Stimulated activated naive CD8-positive, alpha-beta T cell treated with anti-CD3 and anti-CD28 coated beads, Interleukin-15, amount 100 ng/mL, for 72 hours (primary cell): ENCODE measurements at regions not wholly inside any gene's neighbourhood (a gene's known extent, or its start where the extent isn't known, plus 50 kb on each side); places are given as distances from the start of the nearest gene placed in this dataset.
"Not testable (repeated sequence)": the region's sequence is repeated elsewhere in the genome, so short reads cannot be mapped to it uniquely, and the experiment has no call there.

ENCODE experiments used
- ATAC-seq: fragments of 150-1000 bp; cut with Tn5 transposase; 2 replicates; pipeline ENCODE4 v1.10.0; 2021; ENCODE audit warnings: mild to moderate bottlenecking, moderate library complexity
- DNase-seq, 2 donors: peaks; one replicate each; pipeline ENCODE4 v3.0.0; 2021 to 2022
- H3K27ac Mint-ChIP-seq, 2 donors: one replicate each; pipeline ENCODE4 v1.8.0; 2022; ENCODE audit warnings: mild to moderate bottlenecking in 2 of 2, mixed read lengths in 2 of 2, moderate library complexity in 2 of 2
- H3K27me3 Mint-ChIP-seq: one replicate; pipeline ENCODE4 v1.8.0; 2022; ENCODE audit warnings: mixed read lengths
- H3K4me1 Mint-ChIP-seq: one replicate; pipeline ENCODE4 v1.8.0; 2022; ENCODE audit warnings: mild to moderate bottlenecking, mixed read lengths
- H3K4me3 Mint-ChIP-seq, 2 donors: one replicate each; pipeline ENCODE4 v1.8.0; 2022; ENCODE audit warnings: mild to moderate bottlenecking in 2 of 2, mixed read lengths in 2 of 2, moderate library complexity in 1 of 2
- H3K9me3 Mint-ChIP-seq, 2 donors: one replicate each; pipeline ENCODE4 v1.8.0; 2022; ENCODE audit warnings: mixed read lengths in 2 of 2

- peak overlapping the region; percentile 71 to 74 for H3K4me3 Mint-ChIP-seq
- ATAC-seq, result no peak
- DNase-seq, result no peak
- peaks cover 14% of the 10 kb centered on the region for H3K27me3 Mint-ChIP-seq
- H3K9me3 Mint-ChIP-seq, result peaks cover 0 to 6% of the 10 kb centered on the region in 2 donors
- H3K27ac Mint-ChIP-seq, result peak overlapping the region; percentile 79 to 92
- H3K4me1 Mint-ChIP-seq, result peaks cover 15% of the 10 kb centered on the region
These were observed 166.8 kb upstream of the TMEM260 start for GRCh38 chr14:56412468-56413434.

DNA sequence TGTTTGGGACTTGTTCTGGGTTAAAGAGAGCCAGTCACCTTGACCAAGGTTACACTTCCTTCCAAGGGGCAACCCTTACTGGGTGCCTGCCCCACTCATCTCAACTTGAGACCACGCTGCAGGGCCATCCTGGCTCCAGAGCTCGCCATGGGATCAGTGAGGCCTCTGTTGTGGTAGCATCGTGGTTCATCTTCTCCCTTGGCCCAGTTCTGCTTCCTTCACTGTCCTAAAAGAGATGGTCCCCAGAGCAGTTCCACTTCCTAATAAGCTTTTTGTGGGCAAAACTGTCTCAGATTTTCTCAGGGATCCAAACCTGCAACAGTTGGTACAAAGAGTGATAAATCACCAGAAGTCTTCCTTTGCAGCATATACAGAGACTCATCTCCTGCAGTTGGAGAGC lies 165.9 kb upstream of the TMEM260 start:
- Mint-ChIP-seq H3K27ac (no peak overlapping the region), H3K27me3 (peaks cover 7% of the 10 kb centered on the region), H3K9me3 (peaks cover 0 to 6% of the 10 kb centered on the region in 2 donors), H3K4me3 (no peak overlapping the region), H3K4me1 (peaks cover 15% of the 10 kb centered on the region)
- DNase-seq (no peak), ATAC-seq (no peak)

DNA sequence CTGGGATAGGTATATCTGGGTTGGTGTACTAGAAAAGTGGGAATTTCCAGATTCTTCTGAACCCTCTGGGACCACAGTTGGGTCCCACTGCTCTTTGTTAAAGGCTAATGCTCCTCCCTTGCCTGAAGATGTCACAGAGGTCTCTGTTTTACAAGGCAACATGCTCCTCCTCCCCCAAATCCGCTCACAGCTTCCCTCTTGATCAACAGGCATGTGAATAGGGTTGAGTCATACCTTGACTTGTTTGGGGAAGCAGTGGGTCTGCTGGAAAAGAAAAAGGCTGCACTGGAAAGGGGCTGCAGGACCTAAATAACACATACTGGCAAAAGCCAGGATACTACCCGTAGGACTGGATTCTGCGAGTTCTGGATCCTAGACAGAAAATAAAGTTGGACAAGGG lies 165.4 kb upstream of the TMEM260 start:
- no peak for ATAC-seq
- Mint-ChIP-seq H3K9me3 (peaks cover 0 to 6% of the 10 kb centered on the region in 2 donors), H3K4me3 (no peak overlapping the region), H3K27ac (no peak overlapping the region), H3K27me3 (peaks cover 7% of the 10 kb centered on the region), H3K4me1 (peaks cover 15% of the 10 kb centered on the region)
- no peak for DNase-seq

DNA sequence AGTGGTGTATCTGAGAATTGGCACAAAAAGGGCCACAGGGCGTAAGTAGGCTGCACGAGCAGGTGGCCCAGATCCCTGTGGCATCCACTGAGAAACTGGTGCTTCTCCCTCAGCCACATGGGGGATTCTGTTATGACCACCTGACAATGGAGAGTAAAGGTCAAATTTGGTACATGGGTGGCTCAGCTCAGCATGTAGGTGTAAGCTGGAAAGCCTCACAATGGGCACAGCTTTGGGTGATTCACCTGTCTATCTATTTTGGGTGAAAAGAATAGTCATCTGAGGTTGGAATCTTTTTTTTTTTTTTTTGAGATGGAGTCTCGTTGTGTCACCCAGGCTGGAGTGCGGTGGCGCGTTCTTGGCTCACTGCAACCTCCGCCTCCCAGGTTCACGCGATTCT lies 163.4 kb upstream of the TMEM260 start:
- ATAC-seq, result no peak

DNA sequence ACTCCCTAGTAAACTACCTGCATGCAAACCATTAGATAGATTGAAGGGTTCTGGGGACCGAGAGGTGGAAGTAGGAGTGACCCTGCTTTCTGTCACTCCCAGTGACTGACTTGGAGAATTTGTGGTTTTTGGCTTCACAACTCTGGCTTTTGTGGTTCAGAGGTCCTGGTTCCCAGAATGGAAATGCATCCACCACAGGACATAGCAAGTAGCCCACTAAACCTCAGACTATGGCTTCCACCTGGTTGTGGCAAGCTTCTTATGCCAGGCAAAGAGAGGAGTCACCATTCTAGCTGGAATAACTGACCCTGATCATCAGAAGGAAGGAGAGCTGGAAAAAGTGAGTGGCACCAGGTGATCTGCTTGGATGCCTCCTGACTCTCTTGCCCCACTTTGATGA lies 162.4 kb upstream of the TMEM260 start:
- Mint-ChIP-seq H3K4me3 (no peak overlapping the region), H3K4me1 (peaks cover 9% of the 10 kb centered on the region), H3K27ac (no peak overlapping the region), H3K27me3 (no peaks in the 10 kb centered on the region), H3K9me3 (no peaks in the 10 kb centered on the region)
- no peak for ATAC-seq
- no peak for DNase-seq

More for the DNA sequence above, 163.4 kb upstream of the TMEM260 start:
- DNase-seq, result no peak
- H3K9me3 Mint-ChIP-seq, result no peaks in the 10 kb centered on the region
- no peaks in the 10 kb centered on the region for H3K27me3 Mint-ChIP-seq
- peaks cover 15% of the 10 kb centered on the region for H3K4me1 Mint-ChIP-seq
- H3K4me3 Mint-ChIP-seq, result no peak overlapping the region
- no peak overlapping the region for H3K27ac Mint-ChIP-seq

DNA sequence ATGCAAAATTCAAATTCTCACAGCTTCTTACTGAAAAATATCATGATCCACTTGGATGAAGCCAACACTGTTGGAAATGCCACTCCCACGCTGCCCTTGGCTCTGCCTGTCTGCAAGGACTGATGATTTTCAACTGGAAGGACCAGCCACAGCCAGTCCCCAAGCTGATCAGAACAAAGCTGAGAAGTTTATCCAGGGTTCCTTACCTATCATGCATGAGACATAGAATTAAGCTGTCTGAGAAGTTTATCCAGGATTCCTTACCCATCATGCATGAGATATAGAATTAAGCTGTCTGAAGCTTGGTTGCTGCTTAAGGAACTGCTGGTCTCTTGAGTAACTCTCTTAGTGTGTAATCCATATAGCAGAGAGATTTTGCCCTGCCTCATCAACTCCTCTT lies 159.8 kb upstream of the TMEM260 start:
- Mint-ChIP-seq H3K4me3 (no peak overlapping the region), H3K9me3 (no peaks in the 10 kb centered on the region), H3K4me1 (no peaks in the 10 kb centered on the region), H3K27me3 (no peaks in the 10 kb centered on the region), H3K27ac (no peak overlapping the region)
- DNase-seq, result no peak
- ATAC-seq, result no peak

GRCh38 chr14:56422221-56422620 lies 157.4 kb upstream of the TMEM260 start:
- H3K4me3 Mint-ChIP-seq, result no peak overlapping the region
- DNase-seq, result no peak

DNA sequence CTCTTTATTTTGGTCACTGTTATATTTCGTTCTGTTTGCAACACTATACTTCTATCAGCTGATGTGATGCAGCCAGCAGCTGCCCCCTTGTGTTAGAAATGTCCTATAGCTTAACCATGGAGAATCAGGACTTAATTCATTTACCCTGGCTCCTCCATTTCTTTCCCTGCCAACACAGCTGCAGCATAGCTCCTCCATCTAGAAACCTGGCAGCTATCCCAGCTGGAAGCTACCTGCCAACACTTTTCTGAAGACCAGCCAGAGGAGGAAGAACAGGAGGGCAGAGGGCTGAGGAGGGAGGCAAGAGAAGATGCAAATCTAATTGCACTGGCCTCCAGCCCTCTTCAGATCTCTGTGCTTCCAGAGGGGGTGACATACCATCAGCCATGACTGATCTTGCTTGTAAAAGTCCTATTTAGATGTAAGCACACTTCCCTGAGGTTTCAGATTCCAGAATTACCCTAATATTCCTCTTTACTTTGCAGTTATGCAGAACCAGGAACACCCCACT lies 156.8 kb upstream of the TMEM260 start:
- Mint-ChIP-seq H3K27ac (no peak overlapping the region), H3K4me1 (no peaks in the 10 kb centered on the region), H3K27me3 (no peaks in the 10 kb centered on the region), H3K4me3 (no peak overlapping the region), H3K9me3 (no peaks in the 10 kb centered on the region)
- peak; percentile 58 for ATAC-seq
- no peak for DNase-seq

More at GRCh38 chr14:56422221-56422620, 157.4 kb upstream of the TMEM260 start:
- ATAC-seq, result no peak
- H3K27me3 Mint-ChIP-seq, result no peaks in the 10 kb centered on the region
- H3K4me1 Mint-ChIP-seq, result no peaks in the 10 kb centered on the region
- no peak overlapping the region for H3K27ac Mint-ChIP-seq
- H3K9me3 Mint-ChIP-seq, result no peaks in the 10 kb centered on the region

GRCh38 chr14:56423544-56423943 lies 156.1 kb upstream of the TMEM260 start:
- no peaks in the 10 kb centered on the region for H3K9me3 Mint-ChIP-seq
- no peaks in the 10 kb centered on the region for H3K27me3 Mint-ChIP-seq
- no peaks in the 10 kb centered on the region for H3K4me1 Mint-ChIP-seq
- no peak for ATAC-seq
- DNase-seq, result no peak
- H3K27ac Mint-ChIP-seq, result no peak overlapping the region
- no peak overlapping the region for H3K4me3 Mint-ChIP-seq

- DNase-seq (no peak), ATAC-seq (no peak)
- peaks cover 16% of the 10 kb centered on the region for H3K27me3 Mint-ChIP-seq
- no peaks in the 10 kb centered on the region for H3K4me1 Mint-ChIP-seq
- H3K27ac Mint-ChIP-seq, result no peak overlapping the region
- H3K9me3 Mint-ChIP-seq, result no peaks in the 10 kb centered on the region
- no peak overlapping the region for H3K4me3 Mint-ChIP-seq
These were observed 148.6 kb upstream of the TMEM260 start for GRCh38 chr14:56431013-56431412.

- ATAC-seq (no peak), DNase-seq (no peak)
- H3K9me3 Mint-ChIP-seq, result peaks cover 11 to 18% of the 10 kb centered on the region in 2 donors
- H3K4me1 Mint-ChIP-seq, result no peaks in the 10 kb centered on the region
- no peak overlapping the region for H3K27ac Mint-ChIP-seq
- H3K4me3 Mint-ChIP-seq, result no peak overlapping the region
- H3K27me3 Mint-ChIP-seq, result peaks cover 22% of the 10 kb centered on the region
These were observed 129.9 kb upstream of the TMEM260 start for GRCh38 chr14:56449670-56450213.

DNA sequence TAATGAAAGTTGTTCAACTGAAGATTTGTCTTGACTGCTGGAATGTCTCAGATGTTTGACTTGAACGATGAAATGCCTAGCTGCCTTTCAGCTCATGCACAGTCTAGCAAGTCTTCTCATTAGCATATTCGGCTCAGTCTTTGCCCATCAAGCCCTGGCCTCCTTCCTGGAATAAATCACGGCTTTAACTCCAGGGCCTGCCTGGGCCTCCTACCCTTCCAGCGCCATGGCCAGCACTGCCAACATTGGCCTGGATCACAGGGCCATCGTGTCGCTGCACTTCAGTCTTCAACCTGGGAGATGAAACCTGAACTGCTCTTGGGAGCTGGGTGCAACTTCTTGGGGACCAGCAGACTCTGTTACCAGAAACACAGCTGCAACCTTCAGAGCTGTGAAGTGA lies 126.7 kb upstream of the TMEM260 start:
- ATAC-seq, result no peak
- Mint-ChIP-seq H3K27me3 (peaks cover 43% of the 10 kb centered on the region), H3K4me3 (no peak overlapping the region)

DNA sequence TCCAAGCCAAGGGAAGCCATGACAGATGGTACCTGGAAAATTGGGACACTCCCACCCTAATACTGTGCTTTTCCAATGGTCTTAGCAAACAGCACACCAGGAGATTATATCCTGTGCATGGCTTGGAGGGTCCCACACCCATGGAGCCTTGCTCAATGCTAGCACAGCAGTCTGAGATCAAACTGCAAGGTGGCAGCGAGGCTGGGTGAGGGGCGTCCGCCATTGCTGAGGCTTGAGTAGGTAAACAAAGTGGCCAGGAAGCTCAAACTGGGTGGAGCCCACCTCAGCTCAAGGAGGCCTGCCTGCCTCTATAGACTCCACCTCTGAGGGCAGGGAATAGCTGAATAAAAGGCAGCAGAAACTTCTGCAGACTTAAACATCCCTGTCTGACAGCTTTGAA lies 124.9 kb upstream of the TMEM260 start:
- H3K4me3 Mint-ChIP-seq, ATAC-seq, H3K4me1 Mint-ChIP-seq, H3K9me3 Mint-ChIP-seq, H3K27ac Mint-ChIP-seq, DNase-seq: not testable (repeated sequence)
- peaks cover 44% of the 10 kb centered on the region for H3K27me3 Mint-ChIP-seq

More for the DNA sequence above, 126.7 kb upstream of the TMEM260 start:
- DNase-seq, result no peak
- Mint-ChIP-seq H3K4me1 (no peaks in the 10 kb centered on the region), H3K27ac (no peak overlapping the region), H3K9me3 (peaks cover 7 to 14% of the 10 kb centered on the region in 2 donors)

DNA sequence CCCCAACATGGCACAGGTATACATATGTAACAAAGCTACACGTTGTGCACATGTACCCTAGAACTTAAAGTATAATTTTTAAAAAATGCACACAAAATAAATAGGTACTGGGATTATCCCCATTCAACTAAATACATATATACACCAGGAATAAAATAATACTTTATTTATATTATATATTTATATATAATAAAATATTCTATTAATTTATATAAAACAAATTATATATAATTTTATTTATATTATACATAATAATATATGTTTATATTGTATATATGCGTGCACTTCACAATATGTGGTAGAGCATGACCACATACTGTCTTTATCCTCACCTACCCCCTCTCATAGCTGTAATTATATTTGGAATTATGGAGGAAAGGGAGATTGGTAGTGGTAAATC lies 119.1 kb upstream of the TMEM260 start:
- peaks cover 71% of the 10 kb centered on the region for H3K27me3 Mint-ChIP-seq

DNA sequence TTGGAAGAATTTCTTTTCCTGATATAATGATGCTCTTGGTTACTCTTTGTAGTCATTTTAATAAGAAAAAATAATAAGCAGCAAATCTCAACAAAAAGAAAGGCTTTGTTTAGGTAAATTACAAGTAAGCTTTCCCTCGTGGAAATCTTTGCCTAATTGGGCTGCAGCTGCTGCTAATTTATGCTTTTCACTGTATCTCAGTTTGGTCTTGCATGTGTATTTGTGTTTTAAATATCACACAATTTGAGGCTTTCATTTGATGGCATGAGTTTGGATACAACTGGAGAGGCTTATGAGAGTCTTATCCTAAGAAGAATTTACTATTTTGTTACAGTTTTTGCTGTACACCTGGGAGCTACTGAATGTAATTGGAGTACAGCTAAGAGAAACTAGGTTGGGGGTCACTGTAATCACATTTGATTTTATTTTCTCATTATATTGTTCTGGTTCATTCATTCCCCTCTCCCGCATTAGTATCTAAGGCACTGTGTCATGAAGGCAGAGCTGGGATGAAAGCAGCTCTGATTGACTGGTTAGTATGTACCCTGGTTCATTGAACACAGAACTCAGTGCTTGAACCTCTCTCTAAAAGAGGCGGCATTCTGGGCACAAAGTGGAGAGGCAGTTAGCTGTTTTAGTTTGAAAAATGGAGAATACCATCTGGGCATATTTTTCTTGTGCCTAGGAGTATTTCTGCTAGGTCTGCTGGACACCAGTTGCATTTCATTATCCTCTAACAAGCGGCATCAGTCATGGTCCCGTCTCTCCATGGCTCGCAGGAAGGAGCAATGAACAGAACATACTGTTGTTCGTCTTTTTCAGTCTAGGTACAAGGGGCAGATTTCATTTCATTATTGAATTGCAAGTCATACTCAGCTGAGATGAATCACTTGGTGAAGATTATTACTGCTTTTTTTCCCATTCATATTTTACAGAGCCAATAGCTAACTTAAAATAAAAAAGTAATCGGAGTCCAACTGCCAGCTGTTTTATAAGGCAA lies 118.0 kb upstream of the TMEM260 start:
- Mint-ChIP-seq H3K27me3 (peaks cover 69% of the 10 kb centered on the region), H3K4me3 (no peak overlapping the region), H3K4me1 (no peaks in the 10 kb centered on the region), H3K9me3 (no peaks in the 10 kb centered on the region), H3K27ac (no peak overlapping the region)
- DNase-seq, result no peak
- ATAC-seq, result no peak

More for the DNA sequence above, 119.1 kb upstream of the TMEM260 start:
- no peak for DNase-seq
- Mint-ChIP-seq H3K27ac (no peak overlapping the region), H3K4me3 (no peak overlapping the region), H3K9me3 (no peaks in the 10 kb centered on the region), H3K4me1 (no peaks in the 10 kb centered on the region)
- no peak for ATAC-seq
